RPMI8226 (cell line): ENCODE measurements at regions not wholly inside any gene's neighbourhood (a gene's known extent, or its start where the extent isn't known, plus 50 kb on each side); places are given as distances from the start of the nearest gene placed in this dataset.
A peak's percentile ranks its signal among the peaks of the same experiment; 100 is the strongest.
"Not testable (repeated sequence)": the region's sequence is repeated elsewhere in the genome, so short reads cannot be mapped to it uniquely, and the experiment has no call there.

Experiments used
- DNase-seq: peaks from one replicate; pipeline ENCODE4 v3.0.0-alpha.2; 2015

DNA sequence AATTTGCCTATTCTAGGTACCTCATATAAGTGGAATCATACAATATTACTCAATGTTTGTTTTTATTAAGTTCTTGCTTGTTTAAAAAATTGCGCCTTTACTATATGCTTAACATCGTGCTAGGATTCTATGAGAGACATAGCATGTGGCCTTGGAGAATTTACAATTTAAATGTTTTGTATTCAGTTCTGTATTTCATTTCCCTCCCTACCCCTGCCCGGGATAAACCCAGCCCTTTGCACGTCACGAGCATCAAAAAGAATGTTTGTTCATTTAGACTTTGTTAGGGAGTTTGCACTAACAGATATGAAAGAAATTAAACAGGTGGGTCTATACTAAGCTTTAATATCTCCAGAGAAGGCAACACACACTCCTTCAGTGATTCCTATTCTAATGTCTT is 75.7 kb downstream of the C18orf54 start:
- no peak for DNase-seq

DNA sequence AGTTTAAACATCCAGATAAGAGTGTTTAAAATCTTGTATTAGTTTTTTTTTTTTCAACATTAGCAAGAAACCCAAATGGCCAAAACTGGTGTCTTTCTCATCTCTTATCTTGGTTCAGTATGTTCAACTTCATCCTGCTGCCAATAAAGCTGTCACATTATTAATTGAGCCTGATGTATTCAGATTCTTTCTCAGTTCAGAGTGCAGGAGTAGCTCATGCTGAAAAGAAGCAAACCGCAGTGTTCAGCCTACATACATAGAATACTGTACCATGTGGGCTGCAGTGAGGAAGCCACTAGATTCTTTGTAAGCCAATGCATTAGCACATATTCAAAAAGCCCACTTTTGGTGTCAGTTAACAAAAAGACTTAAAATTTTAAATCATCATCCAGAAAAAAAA is 76.2 kb downstream of the C18orf54 start:
- DNase-seq, result no peak

DNA sequence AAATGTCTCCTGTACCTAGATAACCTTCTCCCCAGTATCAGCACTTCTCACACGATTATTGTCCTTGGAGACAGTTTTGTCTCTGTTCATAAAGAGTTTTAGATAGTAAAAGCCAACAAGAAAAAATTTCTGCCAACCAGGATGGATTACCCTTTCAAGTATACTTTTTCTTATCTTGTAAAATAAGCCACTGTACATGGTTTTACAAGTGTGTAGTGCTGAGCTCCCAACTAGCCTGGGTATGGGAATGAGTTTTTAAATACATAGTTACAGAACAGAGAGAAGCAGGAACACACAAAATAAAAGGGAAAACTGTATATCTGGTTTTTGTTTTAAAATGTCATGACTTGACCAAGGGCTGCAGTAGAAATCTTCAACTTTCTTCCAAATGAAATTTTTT is 76.7 kb downstream of the C18orf54 start:
- no peak for DNase-seq

DNA sequence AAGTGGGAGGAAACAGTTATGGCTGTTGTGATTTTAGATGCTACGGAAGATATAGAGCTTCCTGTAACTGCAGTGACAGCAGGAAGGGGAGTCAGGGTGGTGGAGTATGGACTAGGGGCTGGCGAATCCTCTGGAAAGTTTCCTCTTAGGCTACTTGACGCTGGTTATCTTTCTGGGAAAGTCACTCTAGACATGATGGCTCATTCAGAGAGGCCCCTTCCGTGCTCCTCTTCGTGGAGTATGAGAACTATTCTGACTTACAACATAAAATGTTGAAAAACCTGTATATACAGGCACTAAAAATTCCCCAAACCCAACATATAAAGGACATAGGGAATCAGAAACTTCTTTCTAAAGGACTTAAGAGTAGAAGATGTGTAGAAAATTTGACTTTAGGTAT is 78.8 kb downstream of the C18orf54 start:
- no peak for DNase-seq

DNA sequence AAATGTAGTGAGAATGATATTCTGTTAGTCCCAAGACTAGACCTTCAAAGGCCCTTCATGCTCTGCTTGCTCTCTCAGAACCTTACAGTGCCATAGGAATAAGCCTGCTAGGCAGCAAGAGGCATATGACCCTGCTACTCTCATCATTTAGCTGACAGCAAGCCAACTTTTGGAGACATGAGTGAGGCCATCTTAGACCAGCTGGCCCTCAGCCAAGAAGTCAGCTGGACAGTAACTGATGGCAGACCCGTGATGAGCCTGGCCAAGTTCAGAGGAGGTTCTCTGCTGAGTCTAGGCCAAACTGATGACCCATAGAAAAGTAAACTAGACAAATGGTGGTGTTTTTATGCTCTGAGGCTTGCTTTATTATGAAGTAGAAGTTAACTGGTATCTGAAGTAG is 82.6 kb downstream of the C18orf54 start:
- DNase-seq, result no peak

DNA sequence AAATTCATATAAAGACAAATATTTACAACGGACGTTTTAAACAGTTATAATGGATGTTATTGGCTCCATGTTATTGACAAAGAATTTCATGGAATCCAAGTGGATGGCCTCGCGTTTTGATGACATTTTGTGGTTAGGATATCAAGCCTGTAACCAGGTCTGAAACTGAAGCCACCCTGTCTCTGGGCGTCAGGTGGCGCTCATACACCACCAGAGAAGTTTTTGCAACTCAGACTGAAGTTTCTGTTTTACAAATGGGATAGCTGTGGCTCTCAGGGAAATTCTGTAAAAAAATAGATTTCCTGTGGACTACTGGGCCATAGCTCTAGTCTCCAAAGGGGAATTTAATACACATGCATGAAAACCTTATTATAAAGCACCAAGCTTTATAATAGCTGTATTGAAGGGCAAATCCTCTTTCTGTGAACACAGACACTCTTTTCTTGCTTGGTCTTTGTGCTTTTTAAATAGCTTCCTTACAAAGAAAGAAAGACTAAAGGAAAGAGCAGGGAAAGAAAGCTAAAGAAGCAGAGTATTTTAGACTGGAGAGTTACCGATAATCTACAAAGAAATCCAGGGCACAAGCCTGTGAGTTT is 86.7 kb downstream of the C18orf54 start:
- DNase-seq, result peak; percentile 62

DNA sequence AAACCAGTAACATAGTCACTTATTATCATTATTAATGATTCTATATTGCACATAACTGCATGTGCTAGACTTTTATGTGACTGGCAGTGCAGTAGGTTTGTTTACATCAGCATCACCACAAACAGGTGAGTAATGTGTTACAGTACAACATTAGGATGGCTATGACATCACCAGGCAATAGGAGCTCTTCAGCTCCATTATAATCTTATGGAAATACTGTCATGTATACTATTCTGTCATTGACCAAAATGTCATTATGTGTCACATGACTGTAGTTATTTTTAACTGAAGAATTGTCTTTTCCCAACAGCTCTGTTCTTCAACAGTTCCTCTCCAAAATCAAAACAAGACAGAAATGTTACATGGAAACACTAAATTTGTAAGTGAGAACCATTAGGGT is 96.3 kb downstream of the C18orf54 start:
- no peak for DNase-seq

DNA sequence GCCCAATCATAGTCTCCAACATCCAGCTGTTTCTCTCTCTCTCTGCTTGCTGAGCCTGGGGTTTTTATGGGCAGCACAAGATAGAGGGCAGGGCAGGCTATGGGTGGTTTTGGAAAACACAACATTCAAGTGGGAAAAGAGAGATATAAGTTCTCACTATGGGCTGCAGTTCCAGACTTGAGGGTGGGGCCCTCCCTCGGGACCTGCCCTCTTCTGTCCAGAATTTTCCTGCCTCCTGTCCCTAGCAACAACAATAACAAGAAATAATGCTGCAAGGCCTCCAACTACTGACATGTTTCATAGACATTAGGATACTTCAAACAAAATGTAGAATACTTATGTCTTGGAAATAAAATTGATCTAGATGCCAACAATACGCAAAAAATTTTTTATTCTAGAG is 107.8 kb downstream of the C18orf54 start:
- no peak for DNase-seq

DNA sequence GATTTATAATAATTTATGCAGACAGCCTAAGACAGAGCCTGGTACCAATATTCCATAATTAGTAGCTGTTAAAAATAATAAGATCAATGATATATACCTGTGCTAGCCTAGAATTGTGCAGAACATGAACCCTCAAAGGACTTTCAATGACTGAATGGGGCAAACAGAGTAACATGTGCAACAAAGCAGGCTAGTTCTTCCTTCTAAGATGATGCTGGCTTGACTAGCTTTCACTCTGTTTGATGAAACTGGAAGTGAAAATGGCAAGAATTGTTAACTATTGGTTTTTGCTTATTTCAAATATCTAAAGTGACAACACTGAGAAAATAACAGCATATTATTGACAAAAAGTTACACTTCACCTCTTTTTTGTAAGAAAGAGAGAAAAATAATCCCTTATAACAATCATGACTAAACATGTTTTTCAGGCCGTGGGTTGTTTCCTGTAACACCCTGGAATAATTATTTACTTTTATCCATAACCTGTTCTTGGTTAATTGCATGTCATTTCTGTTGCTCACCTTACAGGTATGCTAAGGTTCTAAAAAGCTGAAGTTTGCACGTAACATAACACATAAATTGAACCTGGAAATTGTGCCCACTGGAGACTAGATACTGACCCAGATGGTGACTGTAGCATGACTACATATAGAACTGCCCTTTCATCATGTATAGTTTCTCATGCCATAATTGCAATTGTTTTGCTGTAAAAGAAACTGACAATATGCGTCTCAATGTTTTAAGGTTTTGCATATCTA is 108.7 kb downstream of the C18orf54 start:
- no peak for DNase-seq

DNA sequence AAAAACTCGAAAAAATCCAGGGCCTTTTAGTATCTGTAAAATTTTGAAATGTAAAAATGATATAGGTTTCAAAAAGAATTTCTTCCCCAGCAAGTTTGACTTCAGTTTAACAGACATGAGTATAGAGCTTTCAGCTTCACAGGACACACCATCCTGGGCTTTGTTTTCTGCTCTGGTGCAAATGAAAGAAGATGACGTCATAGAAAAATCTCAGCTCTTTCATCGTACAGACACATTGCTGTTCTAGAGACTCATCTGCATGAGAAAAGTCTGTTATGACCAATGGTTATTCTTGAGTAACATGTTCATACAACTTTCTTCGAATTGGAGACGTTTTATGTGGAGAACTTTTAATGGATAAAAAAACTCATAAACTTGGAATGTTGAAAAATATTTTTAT is 111.7 kb upstream of the DYNAP start:
- DNase-seq, result no peak

DNA sequence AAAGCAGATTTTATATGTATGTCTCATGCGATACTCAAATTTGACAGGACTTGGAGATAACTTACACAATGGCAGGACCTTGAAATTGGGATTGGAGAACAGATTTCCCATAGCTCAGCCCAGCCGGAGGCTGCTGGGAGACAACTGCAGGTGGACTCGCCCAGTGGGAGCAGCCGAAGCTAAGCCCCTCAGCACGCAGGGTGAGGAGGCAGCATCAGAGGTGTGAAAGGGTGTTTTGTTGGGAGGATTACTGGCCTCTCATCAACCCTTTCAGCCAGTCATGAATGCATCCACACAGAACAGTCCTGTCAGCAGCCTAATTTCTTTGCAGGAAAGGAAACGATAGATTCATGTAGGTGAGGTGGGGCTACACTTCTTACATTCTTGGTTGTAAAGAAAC is 110.4 kb upstream of the DYNAP start:
- no peak for DNase-seq

DNA sequence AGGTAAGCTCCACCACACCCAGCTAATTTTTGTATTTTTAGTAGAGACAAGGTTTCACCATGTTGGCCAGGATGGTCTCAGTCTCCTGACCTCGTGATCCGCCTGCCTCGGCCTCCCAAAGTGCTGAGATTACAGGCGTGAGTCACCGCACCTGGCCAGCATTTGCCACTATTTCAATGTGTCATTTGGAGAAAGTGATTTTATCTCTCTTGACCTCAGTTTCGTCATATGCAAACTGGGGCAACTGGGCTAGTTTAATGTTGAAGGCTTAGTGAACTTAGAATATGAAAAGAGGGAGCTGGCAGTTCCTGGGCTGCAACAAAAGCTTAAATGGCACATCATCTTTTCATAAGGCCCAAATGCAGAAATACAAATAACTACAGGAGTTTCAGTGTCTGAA is 88.6 kb upstream of the DYNAP start:
- not testable (repeated sequence) for DNase-seq

DNA sequence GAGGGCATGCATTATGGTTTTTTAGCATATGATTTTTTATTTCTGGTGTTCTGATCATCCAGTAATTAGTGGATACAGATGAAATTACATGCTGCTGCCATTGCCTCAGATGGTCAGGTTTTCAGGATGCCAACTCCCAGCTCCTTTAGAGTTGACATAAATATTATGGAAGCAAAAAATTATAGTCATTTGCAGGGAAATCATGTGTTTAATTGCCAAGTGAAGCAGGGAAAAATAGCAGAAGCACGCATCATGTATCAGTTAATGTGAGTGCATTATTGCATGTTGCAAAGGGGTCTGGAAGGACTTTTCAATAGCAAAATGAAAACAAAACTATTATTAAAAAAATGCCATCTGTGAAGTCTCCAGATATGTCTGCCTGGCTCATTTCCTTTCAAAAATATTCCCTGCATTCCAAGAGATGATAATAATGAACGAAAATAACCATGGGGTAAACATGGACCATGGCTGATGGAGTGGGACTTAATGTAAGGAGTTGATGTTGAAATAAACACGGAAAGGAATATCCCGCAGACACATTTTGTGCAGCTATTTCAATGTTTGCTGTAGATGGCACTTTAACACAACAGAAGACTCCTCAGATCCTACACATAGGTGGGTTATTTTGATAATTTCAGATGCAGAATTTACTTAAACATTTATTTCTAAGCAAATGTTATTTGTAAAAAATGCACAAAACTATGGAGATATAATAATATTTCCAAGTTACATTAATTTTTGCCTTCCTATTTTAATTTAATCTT is 87.7 kb upstream of the DYNAP start:
- DNase-seq, result no peak

DNA sequence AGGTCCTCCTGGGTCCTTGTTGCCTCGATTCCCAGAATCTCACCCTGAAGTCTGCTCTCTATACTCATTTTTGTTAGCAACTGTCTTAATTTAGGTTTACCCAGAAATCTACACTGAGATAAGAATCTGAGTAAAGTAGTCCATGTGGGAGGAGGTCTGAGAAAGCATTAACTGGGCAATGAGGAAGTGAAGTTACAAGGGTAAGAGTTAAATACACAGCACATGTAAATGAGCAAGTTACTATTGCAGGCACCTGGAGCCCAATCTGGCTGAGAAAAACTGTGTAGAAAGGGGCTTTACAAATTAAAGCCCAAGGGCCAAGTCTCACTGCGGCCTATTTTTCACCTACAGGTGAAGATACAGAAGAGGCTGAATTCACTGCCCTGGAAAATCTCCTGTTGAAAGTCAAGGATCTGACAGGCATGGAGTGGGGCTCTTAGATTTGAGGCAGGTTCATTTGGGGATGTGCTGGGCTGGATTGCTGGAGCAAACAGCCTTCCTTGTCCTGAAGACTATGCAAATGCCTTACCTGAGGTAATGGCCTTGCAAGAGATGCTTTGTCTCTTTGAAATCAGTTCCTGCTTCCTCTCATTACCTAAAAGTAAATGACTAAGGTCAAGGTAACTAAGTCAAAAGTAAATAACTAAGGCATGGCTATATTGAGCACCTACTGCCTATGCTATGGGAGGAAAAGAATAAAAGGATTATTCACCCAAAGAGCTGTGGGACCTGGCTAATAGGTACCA is 84.4 kb upstream of the DYNAP start:
- no peak for DNase-seq

DNA sequence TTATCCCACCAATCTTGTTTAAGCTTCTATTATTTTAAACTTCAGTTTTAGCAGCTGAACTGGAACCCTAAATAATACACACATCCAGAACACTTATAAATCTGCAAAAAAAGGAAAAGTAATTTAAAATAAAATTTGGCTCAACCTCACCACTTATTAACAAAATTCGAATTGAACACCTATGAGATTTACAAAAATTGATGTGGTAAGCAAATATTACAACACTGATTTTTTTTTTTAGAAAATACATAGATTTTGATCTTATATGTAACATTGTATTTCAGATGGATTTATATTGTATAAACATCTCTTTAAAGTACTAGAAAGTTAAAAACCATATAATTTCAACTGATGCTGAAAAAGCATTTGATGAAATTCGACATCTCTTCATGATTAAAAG is 81.3 kb upstream of the DYNAP start:
- DNase-seq, result no peak

DNA sequence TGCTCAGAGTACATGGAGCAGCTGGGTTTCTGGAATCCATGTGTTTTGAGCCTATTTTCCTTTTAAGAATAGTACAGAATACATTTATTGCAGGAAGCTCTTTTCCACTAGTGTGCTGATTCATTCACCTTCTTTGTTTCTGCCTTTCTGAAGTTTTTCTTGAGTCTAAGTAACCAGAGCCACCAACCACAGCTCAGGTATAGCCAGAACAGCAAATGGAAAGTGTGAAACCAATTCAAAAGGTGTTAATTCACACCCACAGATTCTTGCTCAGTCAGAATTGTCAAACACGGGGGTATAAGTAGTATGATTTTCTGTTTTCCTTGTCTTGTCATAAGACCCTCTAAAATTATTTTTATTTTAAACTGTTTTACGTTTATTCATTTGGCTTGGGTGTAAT is 75.9 kb upstream of the DYNAP start:
- DNase-seq, result no peak

DNA sequence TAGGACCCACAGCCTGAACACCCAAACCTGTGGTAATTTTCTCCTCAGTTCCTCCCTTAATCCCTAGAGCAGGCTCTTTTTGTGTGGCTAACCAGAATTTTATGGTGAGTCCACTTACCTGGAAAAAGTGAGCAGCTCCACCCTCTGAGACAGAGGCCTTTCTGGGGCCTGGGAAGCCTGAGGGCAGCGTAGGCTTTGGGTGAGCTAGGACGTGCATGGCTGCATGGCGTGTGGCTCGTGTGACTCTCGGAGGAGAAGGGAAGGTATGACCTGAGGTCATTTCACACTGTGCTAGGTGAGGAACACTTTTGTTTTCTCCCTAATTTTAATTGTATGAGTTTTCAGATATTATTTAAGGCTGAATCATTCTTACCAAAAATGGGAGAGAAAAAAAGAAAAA is 73.5 kb upstream of the DYNAP start:
- no peak for DNase-seq

DNA sequence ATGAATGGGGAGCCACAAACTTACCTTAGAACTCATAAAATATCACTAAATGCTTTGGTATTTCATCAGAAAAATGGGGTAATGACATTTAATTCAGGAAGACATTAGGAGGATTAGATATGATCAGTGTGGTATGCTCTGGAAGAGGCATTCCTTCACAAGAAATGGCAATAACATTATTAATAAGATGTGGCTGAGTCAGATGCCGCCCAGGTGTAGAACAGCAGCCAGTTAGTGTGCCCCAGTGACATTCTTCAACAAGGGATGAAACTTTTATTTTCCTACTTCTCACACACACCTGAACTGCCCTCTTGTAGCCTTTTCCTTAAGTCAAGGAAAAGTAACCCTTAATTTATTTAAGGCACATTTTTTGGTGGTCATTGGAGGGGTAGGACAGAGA is 69.2 kb upstream of the DYNAP start:
- DNase-seq, result no peak

DNA sequence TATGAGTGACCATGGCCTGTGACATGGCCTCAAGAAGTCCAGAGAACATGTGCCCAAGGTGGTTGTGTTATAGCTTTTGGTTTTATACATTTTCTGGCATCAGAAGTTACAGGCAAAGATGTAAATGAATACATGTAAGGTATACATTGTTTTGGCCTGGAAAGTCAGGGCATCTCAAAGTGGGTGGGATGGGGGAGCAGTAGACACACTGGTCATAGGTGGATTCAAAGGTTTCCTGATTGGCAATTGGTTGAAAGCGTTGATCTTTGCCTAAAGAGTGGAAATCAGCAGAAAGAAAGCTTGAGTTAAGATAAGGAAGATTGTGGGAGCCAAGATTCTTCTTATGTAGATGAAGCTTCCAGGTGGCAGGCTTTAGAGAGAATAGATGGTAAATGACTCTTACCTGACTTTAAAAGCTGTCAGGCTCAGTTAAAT is 62.1 kb upstream of the DYNAP start:
- no peak for DNase-seq

DNA sequence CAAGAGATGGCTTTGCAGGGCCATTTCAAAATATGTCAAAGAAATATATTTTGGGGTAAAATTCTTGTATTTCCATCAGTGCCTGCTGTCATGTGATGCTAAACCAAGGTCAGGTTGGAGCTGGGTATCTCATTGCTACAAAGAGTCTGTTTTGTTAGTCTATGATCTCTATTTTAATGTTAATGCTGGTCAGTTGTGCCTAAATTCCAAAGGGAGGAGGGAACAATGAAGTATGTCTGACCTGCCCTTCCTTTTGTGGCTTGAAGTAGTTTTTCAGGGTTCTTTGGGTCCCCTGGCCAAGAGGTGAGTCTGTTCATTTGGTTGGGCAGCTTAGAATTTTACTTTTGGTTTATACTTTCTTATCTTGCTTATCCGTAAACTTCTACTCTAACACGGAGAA is 61.6 kb upstream of the DYNAP start:
- DNase-seq, result no peak

DNA sequence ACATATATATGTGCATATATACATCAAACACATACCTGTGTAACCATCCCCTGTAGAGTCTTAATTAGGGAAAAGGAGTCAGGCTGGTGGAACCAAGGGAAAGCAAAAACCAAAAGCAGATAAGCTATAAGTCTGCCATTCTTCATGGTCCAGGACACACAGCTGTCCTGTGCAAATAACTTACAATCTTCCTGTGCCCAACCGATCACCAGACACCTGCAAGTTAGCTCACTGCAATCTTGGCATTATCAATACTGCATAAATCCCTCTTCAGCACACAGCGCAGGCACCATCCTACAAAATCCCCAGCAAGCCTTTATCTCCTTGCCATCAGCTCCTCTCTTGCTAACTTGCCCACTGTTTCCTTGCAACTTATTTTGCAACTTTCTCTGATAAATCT is 60.8 kb upstream of the DYNAP start:
- DNase-seq, result no peak

DNA sequence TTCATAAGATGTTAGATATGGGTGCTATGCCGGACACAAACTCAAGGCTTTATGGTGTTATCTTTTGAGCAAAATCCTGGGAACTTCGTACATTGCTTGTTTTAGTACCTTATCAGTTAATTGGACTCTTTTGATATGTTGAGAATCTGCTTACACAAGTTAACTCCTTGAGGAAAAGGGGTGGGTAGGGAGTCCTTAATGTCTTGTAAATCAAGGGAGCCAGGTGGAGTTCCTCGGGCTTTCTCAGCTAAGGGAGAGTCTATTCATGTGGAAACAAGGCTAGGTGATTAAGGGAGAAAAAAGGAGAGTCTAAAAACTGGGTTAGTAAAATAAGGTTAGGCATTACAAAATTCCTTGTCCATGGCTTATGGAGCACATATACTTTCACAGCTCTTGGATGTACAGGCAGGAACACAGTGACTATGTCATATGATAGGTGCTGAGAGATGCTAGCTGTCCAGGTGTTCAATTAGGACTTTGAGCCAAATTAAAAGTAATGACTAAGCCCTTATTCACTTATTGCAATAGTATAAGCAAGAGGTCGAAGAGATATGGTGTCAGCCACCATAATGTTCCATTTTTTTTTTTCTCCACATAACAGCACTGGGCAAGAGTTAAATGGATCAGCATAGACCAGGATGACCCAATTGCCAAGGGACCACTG is 59.5 kb upstream of the DYNAP start:
- no peak for DNase-seq

DNA sequence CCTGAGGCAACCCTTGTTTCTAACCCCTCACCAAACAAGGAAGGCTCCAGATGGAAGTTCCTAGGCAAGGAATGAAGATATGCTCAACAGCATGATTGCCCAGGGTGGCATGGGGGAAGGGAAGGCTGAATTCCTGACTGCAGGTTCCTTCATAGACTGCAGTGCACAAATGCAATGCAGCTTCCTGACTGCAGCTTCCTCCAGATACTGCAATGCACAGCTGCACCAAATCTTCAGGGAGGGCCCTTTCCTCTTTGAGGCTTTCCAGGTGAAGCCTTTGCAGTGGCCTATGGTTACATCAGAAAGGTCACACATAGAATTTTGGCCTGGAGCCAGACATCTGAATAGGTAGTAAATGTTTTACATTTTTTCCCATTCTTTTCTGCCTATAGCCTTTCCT is 58.8 kb upstream of the DYNAP start:
- no peak for DNase-seq
